GM23338 (cell line): ENCODE measurements at regions not wholly inside any gene's neighbourhood (a gene's known extent, or its start where the extent isn't known, plus 50 kb on each side); places are given as distances from the start of the nearest gene placed in this dataset.

ENCODE experiments used
- ATAC-seq: fragments of 200-7000 bp; cut with Tn5 transposase; 3 replicates; pipeline ENCODE4 v1.9.1; 2020
- DNase-seq: peaks from one replicate; pipeline ENCODE4 v3.0.0-alpha.2; 2015; ENCODE audit warnings: low spot score
- H2AFZ ChIP-seq: fragments of 200-600 bp; sonication (generic); 2 replicates; pipeline ENCODE4 v1.8.0; 2016; ENCODE audit warnings: antibody characterized with exemption, mild to moderate bottlenecking, moderate library complexity
- H3F3A ChIP-seq: fragments of 200-600 bp; sonication (generic); replicated peaks from 2 replicates; pipeline ENCODE4 v1.8.0; 2017; ENCODE audit warnings: antibody characterized with exemption, mixed run types, low read depth
- H3K27ac ChIP-seq: fragments of 200-600 bp; sonication (generic); 2 replicates; pipeline ENCODE4 v1.6.1; 2016; ENCODE audit warnings: low read depth
- H3K27me3 ChIP-seq: fragments of 200-600 bp; sonication (generic); 2 replicates; pipeline ENCODE4 v1.8.0; 2016; ENCODE audit warnings: mild to moderate bottlenecking, mixed run types, moderate library complexity; ENCODE audit not compliant: insufficient read depth
- H3K36me3 ChIP-seq: fragments of 200-600 bp; sonication (generic); 2 replicates; pipeline ENCODE4 v1.8.0; 2016; ENCODE audit warnings: mild to moderate bottlenecking; ENCODE audit not compliant: insufficient read depth
- H3K4me1 ChIP-seq: fragments of 200-600 bp; sonication (generic); 2 replicates; pipeline ENCODE4 v1.8.0; 2016; ENCODE audit warnings: mild to moderate bottlenecking, moderate library complexity; ENCODE audit not compliant: insufficient read depth
- H3K4me2 ChIP-seq: fragments of 200-600 bp; sonication (generic); 2 replicates; pipeline ENCODE4 v1.7.1; 2017; ENCODE audit warnings: mixed run types
- H3K4me3 ChIP-seq: fragments of 200-600 bp; sonication (generic); 2 replicates; pipeline ENCODE4 v1.6.1; 2016; ENCODE audit warnings: mixed run types
- H3K79me2 ChIP-seq: fragments of 200-600 bp; sonication (generic); replicated peaks from 2 replicates; pipeline ENCODE4 v1.8.0; 2017; ENCODE audit warnings: mild to moderate bottlenecking; ENCODE audit not compliant: insufficient read depth
- H3K9me2 ChIP-seq: fragments of 200-600 bp; sonication (generic); 2 replicates; pipeline ENCODE4 v1.8.0; 2017; ENCODE audit not compliant: insufficient read depth
- H4K20me1 ChIP-seq: fragments of 200-600 bp; sonication (generic); replicated peaks from 2 replicates; pipeline ENCODE4 v1.8.0; 2017; ENCODE audit warnings: mild to moderate bottlenecking; ENCODE audit not compliant: insufficient read depth
- H3K27ac Mint-ChIP-seq: 2 replicates; pipeline ENCODE4 v1.8.0; 2020; ENCODE audit warnings: inconsistent platforms, mild to moderate bottlenecking, moderate library complexity, mixed read lengths
- H3K27me3 Mint-ChIP-seq: 3 replicates; pipeline ENCODE4 v1.8.0; 2022; ENCODE audit warnings: low read depth, mild to moderate bottlenecking, moderate library complexity, mixed read lengths, inconsistent platforms; ENCODE audit not compliant: insufficient read depth, poor library complexity
- H3K36me3 Mint-ChIP-seq: 3 replicates; pipeline ENCODE4 v1.8.0; 2021; ENCODE audit warnings: low read depth, mild to moderate bottlenecking, inconsistent platforms, moderate library complexity, mixed read lengths
- H3K4me1 Mint-ChIP-seq: 3 replicates; pipeline ENCODE4 v1.8.0; 2020; ENCODE audit warnings: mild to moderate bottlenecking, inconsistent platforms, mixed read lengths
- H3K4me3 Mint-ChIP-seq: 3 replicates; pipeline ENCODE4 v1.8.0; 2021; ENCODE audit warnings: moderate library complexity, mild to moderate bottlenecking, inconsistent platforms, mixed read lengths
- H3K9me3 Mint-ChIP-seq: 3 replicates; pipeline ENCODE4 v1.8.0; 2020; ENCODE audit warnings: moderate library complexity, mild to moderate bottlenecking, inconsistent platforms, mixed read lengths
- CREB1 ChIP-seq: fragments of 250-450 bp; sonication (Bioruptor Pico); IDR thresholded peaks from 2 replicates; pipeline ENCODE4 v1.5.0; 2020; ENCODE audit warnings: low read depth, mild to moderate bottlenecking, moderate library complexity
- CTCF ChIP-seq, 2 experiments: fragments of 200-600 bp in 1 of 2; sonication (generic) in 1 of 2; conservative IDR thresholded peaks; 2 replicates each; pipeline versions ENCODE4 v1.5.1 to v1.6.1; 2016 to 2017; ENCODE audit warnings: antibody characterized with exemption in 2 of 2, low read depth in 2 of 2, mild to moderate bottlenecking in 2 of 2, moderate library complexity in 1 of 2
- EZH2phosphoT487 ChIP-seq: fragments of 200-600 bp; sonication (generic); IDR thresholded peaks from one replicate; pipeline ENCODE4 v1.8.1; 2018; ENCODE audit warnings: antibody characterized with exemption; ENCODE audit not compliant: unreplicated experiment
- JUNB ChIP-seq: IDR thresholded peaks from one replicate; pipeline ENCODE4 v1.6.1; 2016; ENCODE audit warnings: antibody characterized with exemption; ENCODE audit not compliant: unreplicated experiment
- NANOG ChIP-seq: IDR thresholded peaks from 2 replicates; pipeline ENCODE4 v1.6.1; 2016; ENCODE audit warnings: antibody characterized with exemption, borderline replicate concordance
- POLR2AphosphoS5 ChIP-seq: IDR thresholded peaks from 2 replicates; pipeline ENCODE4 v1.6.1; 2016; ENCODE audit warnings: antibody characterized with exemption, low read depth
- REST ChIP-seq: IDR thresholded peaks from one replicate; pipeline ENCODE4 v1.6.1; 2018; ENCODE audit warnings: antibody characterized with exemption; ENCODE audit not compliant: unreplicated experiment
- STAT1 ChIP-seq: IDR thresholded peaks from one replicate; pipeline ENCODE4 v1.6.1; 2016; ENCODE audit warnings: antibody characterized with exemption; ENCODE audit not compliant: unreplicated experiment
- ZNF114 ChIP-seq: fragments of 250-450 bp; sonication (Bioruptor Pico); IDR thresholded peaks from 2 replicates; pipeline ENCODE4 v1.5.0; 2020; ENCODE audit warnings: mild to moderate bottlenecking, moderate library complexity
- ZNF331 ChIP-seq: fragments of 250-450 bp; sonication (Bioruptor Pico); IDR thresholded peaks from 2 replicates; pipeline ENCODE4 v1.5.0; 2020; ENCODE audit warnings: low read depth, mild to moderate bottlenecking, moderate library complexity
- ZNF462 ChIP-seq: fragments of 250-450 bp; sonication (Bioruptor Pico); IDR thresholded peaks from 2 replicates; pipeline ENCODE4 v1.5.0; 2020; ENCODE audit warnings: mild to moderate bottlenecking, moderate library complexity

- TF ChIP-seq CTCF (conservative IDR thresholded peaks at IDR 0.05; ENCODE audit: low read depth in 2 of 2) (no peak), ZNF462 (CRISPR knock-in tag) (no peak)
Measured at GRCh38 chr3:177931346-177931745, 604.9 kb upstream of the KCNMB2 start (continued).

- H4K20me1 ChIP-seq, result no peaks in the 10 kb centered on the region
- H3K27me3 Mint-ChIP-seq, result peaks cover 3% of the 10 kb centered on the region
- no peaks in the 10 kb centered on the region for H3K27me3 ChIP-seq
- DNase-seq (no peak), ATAC-seq (no peak)
- no peak overlapping the region for H3K4me2 ChIP-seq
- no peaks in the 10 kb centered on the region for H3K9me3 Mint-ChIP-seq
- H3K9me2 ChIP-seq, result 0 out of 2 replicates have a peak, but pooled peaks cover 3% of the 10 kb centered on the region
- no peaks in the 10 kb centered on the region for H3K36me3 Mint-ChIP-seq
- no peaks in the 10 kb centered on the region for H3F3A ChIP-seq
- no peak overlapping the region for H2AFZ ChIP-seq
- no peak overlapping the region for H3K4me3 Mint-ChIP-seq
- no peaks in the 10 kb centered on the region for H3K79me2 ChIP-seq
- no peak overlapping the region for H3K27ac ChIP-seq
- peaks cover 7% of the 10 kb centered on the region; the same call in 2 of the 3 replicates for H3K4me1 Mint-ChIP-seq
- no peak overlapping the region for H3K4me3 ChIP-seq
- H3K27ac Mint-ChIP-seq, result no peak overlapping the region
- no peaks in the 10 kb centered on the region for H3K36me3 ChIP-seq
- no peaks in the 10 kb centered on the region for H3K4me1 ChIP-seq
- TF ChIP-seq JUNB (no peak), CREB1 (CRISPR knock-in tag) (no peak), CTCF (conservative IDR thresholded peaks at IDR 0.05; ENCODE audit: low read depth in 2 of 2) (no peak), ZNF331 (CRISPR knock-in tag) (no peak), EZH2phosphoT487 (no peak), NANOG (no peak), POLR2AphosphoS5 (no peak), STAT1 (no peak), REST (no peak), ZNF114 (CRISPR knock-in tag) (no peak)
Measured at GRCh38 chr3:177932346-177932745, 603.9 kb upstream of the KCNMB2 start.
